Trophoblast cell (in vitro differentiated cells and primary cell): ENCODE measurements at regions not wholly inside any gene's neighbourhood (a gene's known extent, or its start where the extent isn't known, plus 50 kb on each side); places are given as distances from the start of the nearest gene placed in this dataset.

Experiments
- DNase-seq, 2 donors: peaks; one replicate each; pipeline ENCODE4 v3.0.0-alpha.2; 2016
- H2AFZ ChIP-seq: 2 replicates; pipeline ENCODE4 v1.6.1; 2013; ENCODE audit warnings: low read length, moderate library complexity, mild to moderate bottlenecking; ENCODE audit not compliant: insufficient read depth, poor library complexity
- H2AK5ac ChIP-seq: 2 replicates; pipeline ENCODE4 v1.6.1; 2013; ENCODE audit warnings: mild to moderate bottlenecking, low read length
- H2BK120ac ChIP-seq: 2 replicates; pipeline ENCODE4 v1.6.1; 2013; ENCODE audit warnings: low read length, mild to moderate bottlenecking, moderate library complexity; ENCODE audit not compliant: insufficient read depth, poor library complexity
- H2BK12ac ChIP-seq: 2 replicates; pipeline ENCODE4 v1.6.1; 2013; ENCODE audit warnings: mild to moderate bottlenecking, low read length, moderate library complexity
- H2BK5ac ChIP-seq: 2 replicates; pipeline ENCODE4 v1.6.1; 2013; ENCODE audit warnings: low read length, low read depth, moderate library complexity, mild to moderate bottlenecking; ENCODE audit not compliant: poor library complexity
- H3K14ac ChIP-seq: 2 replicates; pipeline ENCODE4 v1.6.1; 2013; ENCODE audit warnings: mild to moderate bottlenecking, low read length
- H3K18ac ChIP-seq: 2 replicates; pipeline ENCODE4 v1.6.1; 2013; ENCODE audit warnings: mild to moderate bottlenecking, low read length
- H3K23ac ChIP-seq: 2 replicates; pipeline ENCODE4 v1.6.1; 2013; ENCODE audit warnings: low read length
- H3K27ac ChIP-seq: 2 replicates; pipeline ENCODE4 v1.5.1; 2013; ENCODE audit warnings: low read depth, mild to moderate bottlenecking, inconsistent platforms, low read length, moderate library complexity
- H3K27me3 ChIP-seq: 2 replicates; pipeline ENCODE4 v1.6.1; 2013; ENCODE audit warnings: inconsistent platforms, mild to moderate bottlenecking, low read length, moderate library complexity; ENCODE audit not compliant: insufficient read depth
- H3K36me3 ChIP-seq, 2 experiments: 1 replicate in 1 of 2; 2 replicates in 1 of 2; pipeline ENCODE4 v1.6.1; 2013; ENCODE audit warnings: low read length in 2 of 2, mild to moderate bottlenecking in 2 of 2, moderate library complexity in 1 of 2; ENCODE audit not compliant: insufficient read depth in 2 of 2, control insufficient read depth in 1 of 2
- H3K4ac ChIP-seq: 2 replicates; pipeline ENCODE4 v1.6.1; 2013; ENCODE audit warnings: low read depth, mild to moderate bottlenecking, low read length, moderate library complexity
- H3K4me1 ChIP-seq, 2 experiments: 1 replicate in 1 of 2; 2 replicates in 1 of 2; pipeline ENCODE4 v1.6.1; 2013; ENCODE audit warnings: low read length in 2 of 2, mild to moderate bottlenecking in 2 of 2, moderate library complexity in 1 of 2; ENCODE audit not compliant: insufficient read depth in 2 of 2, control insufficient read depth in 1 of 2
- H3K4me2 ChIP-seq: 2 replicates; pipeline ENCODE4 v1.6.1; 2013; ENCODE audit warnings: inconsistent platforms, mild to moderate bottlenecking, low read length, moderate library complexity
- H3K4me3 ChIP-seq: 2 replicates; pipeline ENCODE4 v1.5.1; 2013; ENCODE audit warnings: mild to moderate bottlenecking, low read depth, low read length, inconsistent platforms
- H3K79me1 ChIP-seq: one replicate; pipeline ENCODE4 v1.6.1; 2013; ENCODE audit warnings: low read length
- H3K79me2 ChIP-seq: 2 replicates; pipeline ENCODE4 v1.6.1; 2013; ENCODE audit warnings: low read length, mild to moderate bottlenecking; ENCODE audit not compliant: control insufficient read depth, insufficient read depth, poor library complexity
- H3K9ac ChIP-seq: 2 replicates; pipeline ENCODE4 v1.6.1; 2013; ENCODE audit warnings: mild to moderate bottlenecking, low read length
- H3K9me3 ChIP-seq: 2 replicates; pipeline ENCODE4 v1.6.1; 2013; ENCODE audit warnings: low read depth, mild to moderate bottlenecking, control low read depth, inconsistent platforms, low read length; ENCODE audit not compliant: insufficient read depth
- H4K12ac ChIP-seq: 2 replicates; pipeline ENCODE4 v1.6.1; 2013; ENCODE audit warnings: low read depth, mild to moderate bottlenecking, low read length, moderate library complexity
- H4K8ac ChIP-seq: 2 replicates; pipeline ENCODE4 v1.6.1; 2013; ENCODE audit warnings: low read depth, mild to moderate bottlenecking, low read length, moderate library complexity
- H4K91ac ChIP-seq: one replicate; pipeline ENCODE4 v1.6.1; 2013; ENCODE audit warnings: low read depth, mild to moderate bottlenecking, low read length, moderate library complexity
- WGBS: extraction: QIAGEN DNeasy Blood & Tissue Kit; methylation state at CpG from one replicate; pipeline ENCODE4 v1.1.7; 2013; ENCODE audit warnings: missing lambda C conversion rate; ENCODE audit not compliant: insufficient read length, insufficient coverage; ENCODE audit errors: extremely low coverage; 5-methylcytosine and 5-hydroxymethylcytosine counted together

- H3K18ac ChIP-seq, result no peak overlapping the region
- no peaks in the 10 kb centered on the region for H3K4me1 ChIP-seq
- no CpG with 5 or more reads among the region's 8 CpGs for WGBS
- no peaks in the 10 kb centered on the region for H3K79me2 ChIP-seq
- no peak overlapping the region for H3K4me3 ChIP-seq
- no peak overlapping the region for H3K23ac ChIP-seq
- no peaks in the 10 kb centered on the region for H3K36me3 ChIP-seq
- H2BK120ac ChIP-seq, result no peak overlapping the region
- H2AFZ ChIP-seq, result no peak overlapping the region
- H4K91ac ChIP-seq, result no peak overlapping the region
- H3K14ac ChIP-seq, result no peak overlapping the region
- H4K12ac ChIP-seq, result no peak overlapping the region
- H3K27ac ChIP-seq, result no peak overlapping the region
- H3K9me3 ChIP-seq, result peaks cover 2% of the 10 kb centered on the region
- H3K4ac ChIP-seq, result no peak overlapping the region
- no peak for DNase-seq
- no peak overlapping the region for H2BK5ac ChIP-seq
- H3K79me1 ChIP-seq, result no peaks in the 10 kb centered on the region
- no peak overlapping the region for H3K4me2 ChIP-seq
- H3K27me3 ChIP-seq, result no peaks in the 10 kb centered on the region
- no peak overlapping the region for H2BK12ac ChIP-seq
- H4K8ac ChIP-seq, result no peak overlapping the region
- no peak overlapping the region for H3K9ac ChIP-seq
- no peak overlapping the region for H2AK5ac ChIP-seq
These were observed 59.0 kb upstream of the ODC1 start for GRCh38 chr2:10507106-10507505.

GRCh38 chr2:10504994-10505820 is 57.1 kb upstream of the ODC1 start:
- Histone ChIP-seq H3K23ac (no peak overlapping the region), H3K36me3 (no peaks in the 10 kb centered on the region), H2BK12ac (no peak overlapping the region), H3K4me1 (no peaks in the 10 kb centered on the region), H3K9me3 (peaks cover 2% of the 10 kb centered on the region), H4K91ac (no peak overlapping the region), H3K14ac (no peak overlapping the region), H3K18ac (no peak overlapping the region), H3K27ac (no peak overlapping the region), H2AK5ac (no peak overlapping the region), H3K9ac (no peak overlapping the region), H3K4ac (no peak overlapping the region), H3K4me2 (no peak overlapping the region), H3K79me2 (no peaks in the 10 kb centered on the region), H2BK120ac (no peak overlapping the region), H4K8ac (no peak overlapping the region), H3K4me3 (no peak overlapping the region), H3K79me1 (no peaks in the 10 kb centered on the region), H2AFZ (no peak overlapping the region), H2BK5ac (no peak overlapping the region), H3K27me3 (no peaks in the 10 kb centered on the region), H4K12ac (no peak overlapping the region)
- WGBS, result no CpG with 5 or more reads among the region's 13 CpGs
- no peak for DNase-seq

- Histone ChIP-seq H2AFZ (no peak overlapping the region), H2BK12ac (no peak overlapping the region), H3K4me3 (no peak overlapping the region), H2AK5ac (no peak overlapping the region), H3K9me3 (peaks cover 2% of the 10 kb centered on the region), H3K79me2 (no peaks in the 10 kb centered on the region), H4K8ac (no peak overlapping the region), H3K4me1 (no peaks in the 10 kb centered on the region), H3K23ac (no peak overlapping the region), H3K36me3 (no peaks in the 10 kb centered on the region), H3K18ac (no peak overlapping the region), H3K4me2 (no peak overlapping the region), H4K12ac (no peak overlapping the region), H2BK5ac (no peak overlapping the region), H3K27ac (no peak overlapping the region), H2BK120ac (no peak overlapping the region), H3K79me1 (no peaks in the 10 kb centered on the region), H3K4ac (no peak overlapping the region), H3K27me3 (no peaks in the 10 kb centered on the region), H3K9ac (no peak overlapping the region), H3K14ac (no peak overlapping the region), H4K91ac (no peak overlapping the region)
- whole genome bisulfite sequencing, result no CpG with 5 or more reads among the region's 16 CpGs
- no peak for DNase-seq
These were observed 56.4 kb upstream of the ODC1 start for GRCh38 chr2:10504370-10504993.

- Histone ChIP-seq H3K4me1 (no peaks in the 10 kb centered on the region), H2AFZ (no peak overlapping the region), H3K79me2 (no peaks in the 10 kb centered on the region), H2BK120ac (no peak overlapping the region), H3K14ac (no peak overlapping the region), H3K9ac (no peak overlapping the region), H2AK5ac (no peak overlapping the region), H3K27ac (no peak overlapping the region), H3K4me2 (no peak overlapping the region), H3K4ac (no peak overlapping the region), H3K9me3 (peaks cover 2% of the 10 kb centered on the region), H3K23ac (no peak overlapping the region), H4K8ac (no peak overlapping the region), H3K27me3 (no peaks in the 10 kb centered on the region), H3K36me3 (no peaks in the 10 kb centered on the region), H2BK5ac (no peak overlapping the region), H3K4me3 (no peak overlapping the region), H3K79me1 (no peaks in the 10 kb centered on the region), H3K18ac (no peak overlapping the region), H2BK12ac (no peak overlapping the region), H4K12ac (no peak overlapping the region), H4K91ac (no peak overlapping the region)
- WGBS, result no CpG with 5 or more reads among the region's 3 CpGs
- no peak for DNase-seq
These were observed 54.6 kb upstream of the ODC1 start for GRCh38 chr2:10502803-10503107.
